Caco-2 (cell line): ENCODE measurements at regions not wholly inside any gene's neighbourhood (a gene's known extent, or its start where the extent isn't known, plus 50 kb on each side); places are given as distances from the start of the nearest gene placed in this dataset.

Source experiments
- BruUV-seq: library from RNA; stranded (reverse); fragments of 400-500 nt; replicated peaks from 2 replicates; lab custom pipeline; 2021; lab: Mats Ljungman, UMichigan
- CTCF ChIA-PET: fragments of 300-600 bp; sonication (Branson Sonifier 250); formaldehyde crosslinking; loops from one replicate; lab custom pipeline; 2022; ENCODE audit warnings: antibody characterized with exemption; lab: Charles Lee
- POLR2A ChIA-PET: fragments of 300-600 bp; sonication (Branson Sonifier 250); formaldehyde crosslinking; loops from one replicate; lab custom pipeline; 2022; ENCODE audit warnings: antibody characterized with exemption; lab: Charles Lee
- DNase-seq, 2 experiments: peaks; one replicate each; pipeline versions ENCODE4 v3.0.0 to v3.0.0-alpha.2; 2020 to 2022
- H3K27me3 ChIP-seq: replicated peaks from 2 replicates; pipeline ENCODE4 v1.6.0; 2011; ENCODE audit warnings: low read length; ENCODE audit not compliant: control insufficient read depth, insufficient read depth
- H3K36me3 ChIP-seq: 2 replicates; pipeline ENCODE4 v1.5.1; 2011; ENCODE audit warnings: low read length; ENCODE audit not compliant: control insufficient read depth, insufficient read depth
- H3K4me1 ChIP-seq: fragments of 250-450 bp; sonication (Bioruptor Pico); 2 replicates; pipeline ENCODE4 v1.5.1; 2020; ENCODE audit warnings: mild to moderate bottlenecking
- H3K4me3 ChIP-seq: 2 replicates; pipeline ENCODE4 v1.5.1; 2011; ENCODE audit warnings: low read depth, mild to moderate bottlenecking, control low read depth, low read length
- H3K9me3 ChIP-seq: fragments of 250-450 bp; sonication (Bioruptor Pico); 2 replicates; pipeline ENCODE4 v1.5.1; 2020; ENCODE audit warnings: mild to moderate bottlenecking, moderate library complexity
- H3K27ac Mint-ChIP-seq: one replicate; pipeline ENCODE4 v1.8.0; 2022; ENCODE audit warnings: mixed read lengths; ENCODE audit not compliant: unreplicated experiment
- H3K27me3 Mint-ChIP-seq: one replicate; pipeline ENCODE4 v1.8.0; 2022; ENCODE audit warnings: mixed read lengths; ENCODE audit not compliant: insufficient read depth, unreplicated experiment
- H3K36me3 Mint-ChIP-seq: one replicate; pipeline ENCODE4 v1.8.0; 2022; ENCODE audit warnings: mild to moderate bottlenecking, mixed read lengths; ENCODE audit not compliant: insufficient read depth, unreplicated experiment
- H3K4me1 Mint-ChIP-seq: one replicate; pipeline ENCODE4 v1.8.0; 2022; ENCODE audit warnings: low read depth, mixed read lengths; ENCODE audit not compliant: unreplicated experiment
- H3K4me3 Mint-ChIP-seq: one replicate; pipeline ENCODE4 v1.8.0; 2022; ENCODE audit warnings: mild to moderate bottlenecking, moderate library complexity, mixed read lengths; ENCODE audit not compliant: unreplicated experiment
- H3K9me3 Mint-ChIP-seq: one replicate; pipeline ENCODE4 v1.8.0; 2022; ENCODE audit warnings: mixed read lengths; ENCODE audit not compliant: unreplicated experiment
- intact Hi-C: fragments of 100-400 bp; cut with micrococcal nuclease; formaldehyde crosslinking; loops from one replicate; pipeline ENCODE4 v1.10.0; 2022; ENCODE audit not compliant: unreplicated experiment
- TF ChIP-seq, protein P1 (sequence below), 2 experiments: fragments of 200-600 bp in 1 of 2; IDR thresholded peaks; 1 replicate in 1 of 2; 2 replicates in 1 of 2; pipeline versions ENCODE4 v1.5.1 to v1.8.0; 2011 to 2022; ENCODE audit warnings: antibody characterized with exemption in 1 of 2, control low read depth in 1 of 2, inconsistent platforms in 1 of 2, low read depth in 1 of 2, low read length in 1 of 2, mild to moderate bottlenecking in 1 of 2, moderate library complexity in 1 of 2; ENCODE audit not compliant: insufficient read depth in 1 of 2, severe bottlenecking in 1 of 2, unreplicated experiment in 1 of 2

DNA sequence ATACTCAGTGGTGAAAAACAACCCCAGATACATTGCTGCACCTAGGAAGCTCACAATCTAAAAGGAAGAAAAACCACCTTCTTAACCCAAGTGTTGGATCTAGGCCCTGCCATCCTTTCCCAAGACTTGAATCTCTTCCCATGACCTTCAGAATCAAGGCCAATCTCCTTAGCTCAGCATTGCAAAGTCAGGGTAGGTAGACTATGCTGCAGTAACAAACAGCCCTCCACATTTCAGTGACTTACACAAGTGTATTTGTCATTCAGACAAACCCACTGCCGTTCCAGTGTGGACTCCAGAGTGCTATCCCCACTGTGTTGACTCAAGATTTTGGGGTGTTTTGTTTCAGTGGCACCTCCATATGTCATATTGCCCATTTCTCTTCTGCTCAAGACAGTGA, 278.4 kb downstream of the UACA start:
- H3K36me3 ChIP-seq: no peaks in the 10 kb centered on the region
- ChIA-PET POLR2A (no interaction called here), CTCF (no interaction called here)
- no peaks in the 10 kb centered on the region for H3K36me3 Mint-ChIP-seq
- no peak overlapping the region for H3K4me3 ChIP-seq
- no peaks in the 10 kb centered on the region for H3K9me3 Mint-ChIP-seq
- no peak overlapping the region for H3K27ac Mint-ChIP-seq
- no peaks in the 10 kb centered on the region for H3K9me3 ChIP-seq
- H3K4me3 Mint-ChIP-seq: no peak overlapping the region
- no peak for DNase-seq
- H3K4me1 Mint-ChIP-seq: no peaks in the 10 kb centered on the region
- TF ChIP-seq, protein P1, sequence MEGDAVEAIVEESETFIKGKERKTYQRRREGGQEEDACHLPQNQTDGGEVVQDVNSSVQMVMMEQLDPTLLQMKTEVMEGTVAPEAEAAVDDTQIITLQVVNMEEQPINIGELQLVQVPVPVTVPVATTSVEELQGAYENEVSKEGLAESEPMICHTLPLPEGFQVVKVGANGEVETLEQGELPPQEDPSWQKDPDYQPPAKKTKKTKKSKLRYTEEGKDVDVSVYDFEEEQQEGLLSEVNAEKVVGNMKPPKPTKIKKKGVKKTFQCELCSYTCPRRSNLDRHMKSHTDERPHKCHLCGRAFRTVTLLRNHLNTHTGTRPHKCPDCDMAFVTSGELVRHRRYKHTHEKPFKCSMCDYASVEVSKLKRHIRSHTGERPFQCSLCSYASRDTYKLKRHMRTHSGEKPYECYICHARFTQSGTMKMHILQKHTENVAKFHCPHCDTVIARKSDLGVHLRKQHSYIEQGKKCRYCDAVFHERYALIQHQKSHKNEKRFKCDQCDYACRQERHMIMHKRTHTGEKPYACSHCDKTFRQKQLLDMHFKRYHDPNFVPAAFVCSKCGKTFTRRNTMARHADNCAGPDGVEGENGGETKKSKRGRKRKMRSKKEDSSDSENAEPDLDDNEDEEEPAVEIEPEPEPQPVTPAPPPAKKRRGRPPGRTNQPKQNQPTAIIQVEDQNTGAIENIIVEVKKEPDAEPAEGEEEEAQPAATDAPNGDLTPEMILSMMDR (IDR thresholded peaks at IDR 0.05; ENCODE audit: insufficient read depth in 1 of 2, low read depth in 1 of 2, low read length in 1 of 2, severe bottlenecking in 1 of 2, unreplicated experiment in 1 of 2): no peak
- BruUV-seq: no TSS peak
- intact Hi-C loops: loop anchor here (5.0 kb wide), 1 partner anchor 1008 kb away; no protein-coding TSS in a partner anchor
- no peaks in the 10 kb centered on the region for H3K4me1 ChIP-seq
- no peaks in the 10 kb centered on the region for H3K27me3 Mint-ChIP-seq
- no peaks in the 10 kb centered on the region for H3K27me3 ChIP-seq

DNA sequence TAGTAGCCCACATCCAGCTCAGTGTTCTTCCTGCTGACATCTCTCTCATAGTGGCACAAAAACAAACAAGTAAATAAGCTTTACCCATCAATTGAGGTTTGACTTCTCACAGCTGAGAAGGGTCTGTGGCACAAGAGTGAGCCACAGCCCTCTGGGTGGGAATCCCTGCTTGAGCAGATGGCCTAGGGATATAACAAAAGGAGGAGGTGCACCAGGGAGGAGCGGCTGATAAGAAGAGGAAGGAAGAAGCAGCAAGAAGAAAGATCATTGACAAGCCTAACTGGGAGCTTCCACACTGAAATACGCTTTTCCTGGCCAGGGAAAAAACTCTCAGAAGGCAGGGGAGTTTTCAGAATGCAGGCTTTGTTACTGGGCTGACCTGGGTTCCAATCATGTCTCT, 279.8 kb downstream of the UACA start:
- no TSS peak for BruUV-seq
- Mint-ChIP-seq H3K4me1 (no peaks in the 10 kb centered on the region), H3K27me3 (no peaks in the 10 kb centered on the region), H3K27ac (no peak overlapping the region), H3K4me3 (no peak overlapping the region), H3K9me3 (no peaks in the 10 kb centered on the region), H3K36me3 (no peaks in the 10 kb centered on the region)
- TF ChIP-seq, protein P1 (IDR thresholded peaks at IDR 0.05; ENCODE audit: insufficient read depth in 1 of 2, low read depth in 1 of 2, low read length in 1 of 2, severe bottlenecking in 1 of 2, unreplicated experiment in 1 of 2): no peak
- H3K4me3 ChIP-seq: no peak overlapping the region
- ChIA-PET CTCF (no interaction called here), POLR2A (no interaction called here)
- H3K36me3 ChIP-seq: no peaks in the 10 kb centered on the region
- H3K27me3 ChIP-seq: no peaks in the 10 kb centered on the region
- H3K9me3 ChIP-seq: no peaks in the 10 kb centered on the region
- H3K4me1 ChIP-seq: no peaks in the 10 kb centered on the region
- DNase-seq: no peak
- intact Hi-C loops: no loop called here

DNA sequence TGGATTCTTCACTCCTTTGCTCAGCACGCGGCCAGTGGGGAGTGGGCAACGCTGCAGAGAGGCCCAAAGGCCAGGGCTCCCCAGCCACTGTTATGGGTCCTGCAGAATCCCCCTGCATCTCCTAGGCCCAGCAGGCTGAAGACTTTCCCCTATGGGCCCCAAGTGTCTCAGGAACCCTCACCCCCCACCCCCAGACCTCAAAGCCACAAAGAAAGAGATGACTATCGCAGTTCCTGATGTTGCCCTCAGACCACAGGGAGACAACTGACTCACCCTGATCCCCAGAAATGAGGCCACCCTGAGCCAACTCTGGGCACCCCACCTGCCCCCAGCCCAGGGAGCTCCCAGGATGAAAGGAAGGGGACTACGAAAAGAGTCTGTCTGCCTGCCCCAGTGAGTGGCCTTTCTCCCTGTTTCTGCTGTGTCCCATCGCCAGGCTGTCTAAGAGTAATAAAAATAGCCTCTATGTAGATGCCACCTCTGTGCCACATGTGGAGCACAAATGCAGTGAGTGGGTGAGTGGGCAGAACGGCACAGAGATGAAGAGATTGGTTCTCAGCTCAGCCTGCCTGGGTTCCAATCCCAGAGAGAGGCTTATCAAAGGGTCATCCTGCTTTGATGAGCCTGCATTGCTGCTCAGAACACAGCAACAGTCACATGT, 283.0 kb downstream of the UACA start:
- H3K9me3 ChIP-seq: no peaks in the 10 kb centered on the region
- TF ChIP-seq, protein P1 (IDR thresholded peaks at IDR 0.05; ENCODE audit: insufficient read depth in 1 of 2, low read depth in 1 of 2, low read length in 1 of 2, severe bottlenecking in 1 of 2, unreplicated experiment in 1 of 2): no peak
- H3K4me3 ChIP-seq: no peak overlapping the region
- H3K4me3 Mint-ChIP-seq: no peak overlapping the region
- no peaks in the 10 kb centered on the region for H3K36me3 Mint-ChIP-seq
- no TSS peak for BruUV-seq
- H3K27me3 Mint-ChIP-seq: no peaks in the 10 kb centered on the region
- DNase-seq: no peak
- intact Hi-C loops: no loop called here
- H3K9me3 Mint-ChIP-seq: no peaks in the 10 kb centered on the region
- H3K36me3 ChIP-seq: no peaks in the 10 kb centered on the region
- H3K27ac Mint-ChIP-seq: no peak overlapping the region
- H3K4me1 Mint-ChIP-seq: no peaks in the 10 kb centered on the region
- ChIA-PET POLR2A (no interaction called here), CTCF (no interaction called here)
- H3K27me3 ChIP-seq: no peaks in the 10 kb centered on the region
- H3K4me1 ChIP-seq: no peaks in the 10 kb centered on the region
